Spleen (tissue), 11 donors: ENCODE measurements at regions not wholly inside any gene's neighbourhood (a gene's known extent, or its start where the extent isn't known, plus 50 kb on each side); places are given as distances from the start of the nearest gene placed in this dataset.

Experiments
- DNase-seq: peaks from one replicate; pipeline ENCODE4 v3.0.0-alpha.2; 2020
- H3K27ac ChIP-seq, 8 donors: fragments of 200-600 bp; sonication (generic) in 7 of 8; 1 replicate in 4 of 8; 2 replicates in 4 of 8; pipeline versions ENCODE4 v1.5.0 to v1.8.0; 2016 to 2021; ENCODE audit warnings: inconsistent platforms in 4 of 8, mild to moderate bottlenecking in 4 of 8, moderate library complexity in 1 of 8
- H3K27me3 ChIP-seq, 7 donors: fragments of 200-600 bp; sonication (generic) in 6 of 7; replicated peaks in 1 of 7; 1 replicate in 4 of 7; 2 replicates in 3 of 7; pipeline versions ENCODE4 v1.5.0 to v1.8.0; 2016 to 2021; ENCODE audit warnings: inconsistent platforms in 3 of 7, mild to moderate bottlenecking in 1 of 7
- H3K36me3 ChIP-seq, 6 donors: fragments of 200-600 bp; sonication (generic) in 5 of 6; 1 replicate in 4 of 6; 2 replicates in 2 of 6; pipeline versions ENCODE4 v1.5.0 to v1.8.0; 2016 to 2021; ENCODE audit warnings: inconsistent platforms in 2 of 6
- H3K4me1 ChIP-seq, 6 donors: fragments of 200-600 bp; sonication (generic) in 5 of 6; 1 replicate in 3 of 6; 2 replicates in 3 of 6; pipeline versions ENCODE4 v1.5.0 to v1.8.0; 2016 to 2021; ENCODE audit warnings: inconsistent platforms in 3 of 6
- H3K4me3 ChIP-seq, 8 donors: fragments of 200-600 bp; sonication (generic) in 7 of 8; 1 replicate in 4 of 8; 2 replicates in 4 of 8; pipeline versions ENCODE4 v1.5.0 to v1.8.0; 2016 to 2021; ENCODE audit warnings: inconsistent platforms in 4 of 8, mild to moderate bottlenecking in 4 of 8, moderate library complexity in 2 of 8
- H3K9me3 ChIP-seq, 8 donors: fragments of 200-600 bp; sonication (generic) in 7 of 8; 1 replicate in 4 of 8; 2 replicates in 4 of 8; pipeline versions ENCODE4 v1.5.0 to v1.8.0; 2016 to 2021; ENCODE audit warnings: inconsistent platforms in 4 of 8
- POLR2A ChIP-seq, 3 donors: fragments of 450-650 bp; IDR thresholded peaks; one replicate each; pipeline ENCODE4 v1.5.1; 2017; ENCODE audit warnings: antibody characterized with exemption in 3 of 3, mild to moderate bottlenecking in 1 of 3
- POLR2AphosphoS5 ChIP-seq, 3 donors: sonication (generic); formaldehyde crosslinking; IDR thresholded peaks; one replicate each; pipeline ENCODE4 v1.5.1; 2017; ENCODE audit warnings: antibody characterized with exemption in 3 of 3
- WGBS, 5 donors: extraction: QIAGEN DNeasy Blood & Tissue Kit in 3 of 5; methylation state at CpG; one replicate each; pipeline versions ENCODE4 v1.1.5 to v1.1.7; 2013 to 2018; 5-methylcytosine and 5-hydroxymethylcytosine counted together
- intact Hi-C: fragments of 100-400 bp; cut with DNase I; formaldehyde crosslinking; loops from one replicate; pipeline ENCODE4 v1.15.0; 2023; ENCODE audit warnings: low total_unique reads
- TF ChIP-seq, protein P1 (sequence below), 11 experiments: fragments of 200-600 bp in 7 of 11; fragments of 450-650 bp in 4 of 11; sonication (generic) in 4 of 11; IDR thresholded peaks in 8 of 11; conservative IDR thresholded peaks in 3 of 11; 1 replicate in 7 of 11; 2 replicates in 4 of 11; pipeline versions ENCODE4 v1.4.0 to v1.8.0; 2016 to 2021; ENCODE audit warnings: antibody characterized with exemption in 11 of 11, inconsistent platforms in 4 of 11, mild to moderate bottlenecking in 1 of 11
- donor health status: healthy with polysubstance abuse.
- donor health status: DM: no; HTN: no; CAD: no; lungs with moderate emphysema.
- donor health status: DM: no; HTN: no; CAD: no.
- donor health status: Bipolar disorder and iron deficiency.
- donor health status: healthy.
- donor health status: DM: no; HTN: no; CAD: no.
- donor health status: DM: yes; HTN: yes; CAD: no.

DNA sequence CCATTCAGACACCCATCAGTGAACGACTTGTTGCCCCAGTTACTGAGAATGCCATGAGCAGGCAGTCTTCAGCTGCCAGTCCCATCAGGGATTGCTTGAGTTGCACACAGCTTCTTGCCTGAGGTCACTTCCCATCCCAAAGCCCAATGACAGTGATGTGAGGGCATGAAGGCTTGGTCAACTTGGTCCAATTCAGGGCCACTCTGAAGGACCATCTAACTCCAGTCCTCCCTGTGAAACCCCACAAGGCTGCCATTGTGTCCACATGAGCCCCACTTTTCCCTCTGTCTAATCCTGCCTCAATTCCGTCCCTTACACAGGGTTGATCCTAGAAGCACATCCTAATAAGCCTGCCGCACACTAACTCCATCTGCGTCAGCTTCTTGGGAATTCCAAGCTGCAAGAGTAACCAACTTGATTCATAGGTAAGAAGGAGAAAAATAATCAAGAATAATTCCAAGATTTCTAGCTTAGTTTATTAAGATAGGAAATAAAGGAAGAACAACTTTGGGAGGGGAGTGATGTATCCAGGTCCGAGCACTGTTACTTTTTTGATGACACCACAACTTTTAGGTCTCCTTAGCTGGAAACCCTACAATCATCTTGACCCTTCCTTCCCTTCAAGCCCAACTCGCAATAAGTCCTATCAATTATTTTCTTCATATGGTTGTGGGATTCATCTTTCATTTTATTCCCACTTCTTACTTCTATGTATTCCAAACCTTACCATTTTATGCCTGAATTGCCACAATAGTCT, 110.9 kb downstream of the LRRC30 start:
- H3K27ac ChIP-seq: no peak overlapping the region
- intact Hi-C loops: no loop called here
- no peak for TF ChIP-seq POLR2A (IDR thresholded peaks at IDR 0.05)
- TF ChIP-seq, protein P1, sequence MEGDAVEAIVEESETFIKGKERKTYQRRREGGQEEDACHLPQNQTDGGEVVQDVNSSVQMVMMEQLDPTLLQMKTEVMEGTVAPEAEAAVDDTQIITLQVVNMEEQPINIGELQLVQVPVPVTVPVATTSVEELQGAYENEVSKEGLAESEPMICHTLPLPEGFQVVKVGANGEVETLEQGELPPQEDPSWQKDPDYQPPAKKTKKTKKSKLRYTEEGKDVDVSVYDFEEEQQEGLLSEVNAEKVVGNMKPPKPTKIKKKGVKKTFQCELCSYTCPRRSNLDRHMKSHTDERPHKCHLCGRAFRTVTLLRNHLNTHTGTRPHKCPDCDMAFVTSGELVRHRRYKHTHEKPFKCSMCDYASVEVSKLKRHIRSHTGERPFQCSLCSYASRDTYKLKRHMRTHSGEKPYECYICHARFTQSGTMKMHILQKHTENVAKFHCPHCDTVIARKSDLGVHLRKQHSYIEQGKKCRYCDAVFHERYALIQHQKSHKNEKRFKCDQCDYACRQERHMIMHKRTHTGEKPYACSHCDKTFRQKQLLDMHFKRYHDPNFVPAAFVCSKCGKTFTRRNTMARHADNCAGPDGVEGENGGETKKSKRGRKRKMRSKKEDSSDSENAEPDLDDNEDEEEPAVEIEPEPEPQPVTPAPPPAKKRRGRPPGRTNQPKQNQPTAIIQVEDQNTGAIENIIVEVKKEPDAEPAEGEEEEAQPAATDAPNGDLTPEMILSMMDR (IDR thresholded peaks at IDR 0.05 in 8 of 11, conservative IDR thresholded peaks at IDR 0.05 in 3 of 11): no peak
- no peak for TF ChIP-seq POLR2AphosphoS5 (IDR thresholded peaks at IDR 0.05)

DNA sequence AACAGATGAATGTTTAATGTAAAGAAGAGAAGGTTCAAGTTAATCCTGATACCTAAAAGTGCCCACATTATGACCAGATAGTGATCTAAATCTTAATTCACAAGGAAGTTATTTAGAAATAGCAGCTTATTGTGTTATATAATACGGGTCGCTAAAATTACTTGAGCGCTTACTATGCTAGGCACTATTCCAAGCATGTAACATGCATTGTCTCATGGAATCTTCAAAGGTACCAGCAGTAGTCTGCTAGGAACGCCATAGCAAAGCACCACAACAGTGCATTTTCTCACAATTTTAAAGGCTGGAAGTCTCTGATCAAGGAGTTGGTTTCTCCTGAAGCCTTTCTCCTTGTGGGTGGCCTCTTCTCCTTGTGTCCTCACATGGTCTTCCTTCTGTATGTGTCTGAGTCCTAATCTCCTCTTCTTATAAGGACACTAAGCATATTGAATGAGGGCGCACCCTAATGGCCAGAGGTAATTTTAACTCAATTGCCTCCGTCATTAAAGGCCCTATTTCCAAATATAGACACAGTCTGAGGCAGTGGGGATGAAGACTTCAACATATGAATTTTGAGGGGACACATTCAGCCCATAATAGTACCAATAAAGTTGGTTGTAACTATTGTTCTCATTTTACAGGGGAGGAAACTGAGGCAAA, 118.4 kb downstream of the LRRC30 start:
- Histone ChIP-seq H3K4me3 (no peak overlapping the region), H3K36me3 (no peaks in the 10 kb centered on the region), H3K27ac (no peak overlapping the region), H3K27me3 (no peaks in the 10 kb centered on the region), H3K4me1 (no peaks in the 10 kb centered on the region), H3K9me3 (peaks cover 0 to 10% (median 0%) of the 10 kb centered on the region in 8 donors)
- DNase-seq: no peak
- intact Hi-C loops: no loop called here
- TF ChIP-seq POLR2A (IDR thresholded peaks at IDR 0.05) (no peak), POLR2AphosphoS5 (IDR thresholded peaks at IDR 0.05) (no peak)
- TF ChIP-seq, protein P1 (IDR thresholded peaks at IDR 0.05 in 8 of 11, conservative IDR thresholded peaks at IDR 0.05 in 3 of 11): no peak
- WGBS, 5 donors: 85 to 92% (median 90%) methylated on average over 6 of the region's 6 CpGs

More for the DNA sequence above, 110.9 kb downstream of the LRRC30 start:
- 79 to 91% (median 87%) methylated on average over 6 of the region's 6 CpGs for WGBS, 5 donors
- no peaks in the 10 kb centered on the region for H3K36me3 ChIP-seq
- no peaks in the 10 kb centered on the region for H3K27me3 ChIP-seq
- H3K4me1 ChIP-seq: no peaks in the 10 kb centered on the region
- H3K4me3 ChIP-seq: no peak overlapping the region
- H3K9me3 ChIP-seq: no peaks in the 10 kb centered on the region
- no peak for DNase-seq

DNA sequence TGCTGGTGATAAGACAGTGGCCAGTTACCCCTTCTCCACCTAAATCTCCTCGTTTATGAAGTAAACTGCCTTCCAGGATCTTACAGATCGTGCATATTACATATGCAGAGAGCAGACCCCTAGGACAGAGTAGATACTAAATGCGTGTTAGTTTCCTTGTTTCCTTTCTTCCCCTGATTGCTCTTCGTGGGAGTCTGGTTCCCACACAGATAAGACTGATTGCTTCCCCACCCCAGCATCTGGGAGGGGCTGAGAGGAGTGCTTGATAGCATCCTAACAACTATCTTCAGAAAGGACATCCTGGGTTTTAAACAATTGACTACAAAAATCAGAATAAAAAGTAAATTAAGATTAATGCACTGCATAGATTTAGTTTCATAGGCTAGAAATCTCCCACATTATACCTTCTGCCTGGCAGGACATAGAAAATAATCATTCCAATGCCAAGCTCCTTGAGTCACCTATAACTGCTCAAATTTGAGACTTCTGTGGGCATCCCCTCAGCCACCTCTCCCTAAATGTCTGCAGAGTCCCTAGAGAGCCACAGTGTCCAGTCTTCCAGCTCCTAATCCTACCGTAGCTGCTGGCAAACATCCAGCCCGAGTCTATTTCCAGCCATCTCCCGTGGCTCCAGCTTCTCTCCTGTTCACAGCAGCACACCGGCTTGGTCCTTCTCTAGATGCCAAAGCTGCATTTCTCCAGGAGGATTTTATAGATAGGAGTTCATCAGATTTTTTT, 128.3 kb downstream of the LRRC30 start:
- H3K27me3 ChIP-seq: no peaks in the 10 kb centered on the region
- WGBS, 5 donors: 39 to 61% (median 49%) methylated on average over 8 of the region's 8 CpGs
- TF ChIP-seq, protein P1 (IDR thresholded peaks at IDR 0.05 in 8 of 11, conservative IDR thresholded peaks at IDR 0.05 in 3 of 11): no peak
- no peak for TF ChIP-seq POLR2A (IDR thresholded peaks at IDR 0.05)
- TF ChIP-seq POLR2AphosphoS5 (IDR thresholded peaks at IDR 0.05): no peak
- peaks cover 0 to 11% (median 0%) of the 10 kb centered on the region in 8 donors for H3K9me3 ChIP-seq
- no peak for DNase-seq
- no peak overlapping the region for H3K4me3 ChIP-seq
- no peaks in the 10 kb centered on the region for H3K36me3 ChIP-seq
- intact Hi-C loops: no loop called here
- H3K27ac ChIP-seq: no peak overlapping the region
- H3K4me1 ChIP-seq: no peaks in the 10 kb centered on the region
